HepG2 (cell line): ENCODE measurements at regions not wholly inside any gene's neighbourhood (a gene's known extent, or its start where the extent isn't known, plus 50 kb on each side); places are given as distances from the start of the nearest gene placed in this dataset.

Experiments used
- ATAC-seq: fragments of 200-7000 bp; cut with Tn5 transposase; 3 replicates; pipeline ENCODE4 v1.9.1; 2020; ENCODE audit warnings: mild to moderate bottlenecking, moderate library complexity
- BruUV-seq: library from RNA; stranded (reverse); fragments of 400-500 nt; replicated peaks from 2 replicates; lab custom pipeline; 2021; lab: Mats Ljungman, UMichigan
- CTCF ChIA-PET: fragments of 300-600 bp; formaldehyde crosslinking; extraction: SDS; loops from one replicate; lab custom pipeline; 2021; ENCODE audit warnings: low total read pairs, inconsistent platforms, low intra/inter-chr PET ratio; lab: Yijun Ruan, JAX
- POLR2A ChIA-PET: fragments of 350-600 bp; sonication (Branson Sonifier 250); formaldehyde crosslinking; loops from one replicate; lab custom pipeline; 2020; ENCODE audit warnings: antibody characterized with exemption, inconsistent platforms; lab: Yijun Ruan, JAX
- DNase-seq: peaks from one replicate; pipeline ENCODE4 v3.0.0-alpha.2; 2015; ENCODE audit warnings: low spot score
- FAIRE-seq: peaks from 3 replicates; lab custom pipeline; 2011; peaks lifted over from hg19 to GRCh38; lab: Jason Lieb, UNC
- H2AFZ ChIP-seq: one replicate; pipeline ENCODE4 v1.6.1; 2011; ENCODE audit warnings: low read length, inconsistent platforms
- H3K27ac ChIP-seq: fragments of 300-600 bp; 3 replicates; pipeline ENCODE4 v1.8.0; 2011; ENCODE audit warnings: mixed run types, mild to moderate bottlenecking, mixed read lengths, low read length, inconsistent platforms; ENCODE audit not compliant: insufficient read depth; ENCODE audit errors: extremely low read length
- H3K27me3 ChIP-seq, 2 experiments: fragments of 200-600 bp in 1 of 2; 2 replicates in 1 of 2; 3 replicates in 1 of 2; pipeline versions ENCODE4 v1.6.0 to v1.8.0; 2011; ENCODE audit warnings: low read length in 2 of 2, mild to moderate bottlenecking in 2 of 2, moderate library complexity in 2 of 2, inconsistent platforms in 1 of 2; ENCODE audit not compliant: insufficient read depth in 2 of 2, control insufficient read depth in 1 of 2
- H3K36me3 ChIP-seq, 2 experiments: fragments of 200-600 bp in 1 of 2; replicated peaks in 1 of 2; 2 replicates in 1 of 2; 3 replicates in 1 of 2; pipeline versions ENCODE4 v1.5.1 to v1.8.0; 2011; ENCODE audit warnings: low read length in 2 of 2, inconsistent platforms in 1 of 2; ENCODE audit not compliant: insufficient read depth in 2 of 2, control insufficient read depth in 1 of 2
- H3K4me1 ChIP-seq: 2 replicates; pipeline ENCODE4 v1.5.1; 2012; ENCODE audit warnings: low read length, inconsistent platforms; ENCODE audit not compliant: insufficient read depth
- H3K4me2 ChIP-seq: 2 replicates; pipeline ENCODE4 v1.6.0; 2011; ENCODE audit warnings: low read depth, low read length, inconsistent platforms
- H3K4me3 ChIP-seq, 3 experiments: fragments of 200-600 bp in 1 of 3; sonication (generic), shearing (Covaris generic) in 1 of 3; replicated peaks in 1 of 3; 2 replicates each; pipeline ENCODE4 v1.5.1; 2011 to 2016; ENCODE audit warnings: low read length in 3 of 3, inconsistent platforms in 2 of 3, low read depth in 2 of 3, mild to moderate bottlenecking in 2 of 3, control low read depth in 1 of 3, mixed read lengths in 1 of 3; ENCODE audit not compliant: insufficient read depth in 1 of 3
- H3K79me2 ChIP-seq: one replicate; pipeline ENCODE4 v1.6.1; 2011; ENCODE audit warnings: low read length, inconsistent platforms; ENCODE audit not compliant: insufficient read depth
- H3K9ac ChIP-seq: 2 replicates; pipeline ENCODE4 v1.6.0; 2011; ENCODE audit warnings: mild to moderate bottlenecking, low read depth, low read length, inconsistent platforms; ENCODE audit not compliant: insufficient read depth
- H3K9me3 ChIP-seq: 2 replicates; pipeline ENCODE4 v1.5.1; 2012; ENCODE audit warnings: mild to moderate bottlenecking, low read length
- H4K20me1 ChIP-seq: 2 replicates; pipeline ENCODE4 v1.6.0; 2011; ENCODE audit warnings: inconsistent platforms, mild to moderate bottlenecking, low read length, moderate library complexity; ENCODE audit not compliant: insufficient read depth
- CCAR2 ChIP-seq: fragments of 200-400 bp; formaldehyde crosslinking; optimal IDR thresholded peaks from 2 replicates; pipeline ENCODE3; 2018; ENCODE audit warnings: low read depth, mild to moderate bottlenecking, low read length, moderate library complexity
- EEA1 ChIP-seq: sonication (generic); formaldehyde crosslinking; IDR thresholded peaks from 2 replicates; pipeline ENCODE4 v1.5.1; 2020; ENCODE audit warnings: mild to moderate bottlenecking, missing genetic modification reagents, borderline replicate concordance
- FLYWCH1 ChIP-seq: sonication (generic); formaldehyde crosslinking; IDR thresholded peaks from 2 replicates; pipeline ENCODE4 v1.8.1; 2023; ENCODE audit warnings: mild to moderate bottlenecking, missing genetic modification reagents
- ZFX ChIP-seq: sonication (generic); formaldehyde crosslinking; IDR thresholded peaks from 2 replicates; pipeline ENCODE4 v1.4.0; 2020; ENCODE audit warnings: mild to moderate bottlenecking, low read depth, missing genetic modification reagents, moderate library complexity
- ZNF569 ChIP-seq: sonication (generic); formaldehyde crosslinking; IDR thresholded peaks from 2 replicates; pipeline ENCODE4 v1.5.0; 2020; ENCODE audit warnings: mild to moderate bottlenecking, missing genetic modification reagents, moderate library complexity, borderline replicate concordance
- ZNF878 ChIP-seq: sonication (generic); formaldehyde crosslinking; IDR thresholded peaks from 2 replicates; pipeline ENCODE4 v1.8.1; 2023; ENCODE audit warnings: mild to moderate bottlenecking, missing genetic modification reagents, moderate library complexity
- ZSCAN9 ChIP-seq: IDR thresholded peaks from 2 replicates; pipeline ENCODE4 v1.6.1; 2016; ENCODE audit warnings: borderline replicate concordance
- WGBS: methylation state at CpG from one replicate; pipeline ENCODE4 v1.1.6; 2017; ENCODE audit warnings: low lambda C conversion rate; 5-methylcytosine and 5-hydroxymethylcytosine counted together
- in situ Hi-C: cut with HindIII; loops from 2 replicates; pipeline ENCODE4 v1.10.0; 2017; ENCODE audit warnings: low pct_unique_long_range_greater_than_20kb; ENCODE audit not compliant: extremely low pct_ligation_motif_present
- intact Hi-C: fragments of 100-400 bp; cut with micrococcal nuclease; formaldehyde crosslinking; loops from one replicate; pipeline ENCODE4 v1.10.0; 2022; ENCODE audit not compliant: unreplicated experiment
- TF ChIP-seq, protein P1 (sequence below): IDR thresholded peaks from 2 replicates; pipeline ENCODE4 v1.4.0; 2020; ENCODE audit warnings: mild to moderate bottlenecking, missing genetic modification reagents
- TF ChIP-seq, protein P2 (sequence below): sonication (generic); formaldehyde crosslinking; IDR thresholded peaks from 2 replicates; pipeline ENCODE4 v1.4.0; 2020; ENCODE audit warnings: low read depth, mild to moderate bottlenecking, missing genetic modification reagents
- TF ChIP-seq, protein P3 (sequence below): sonication (generic); formaldehyde crosslinking; IDR thresholded peaks from 2 replicates; pipeline ENCODE4 v1.4.0; 2020; ENCODE audit warnings: mild to moderate bottlenecking, missing genetic modification reagents, borderline replicate concordance

DNA sequence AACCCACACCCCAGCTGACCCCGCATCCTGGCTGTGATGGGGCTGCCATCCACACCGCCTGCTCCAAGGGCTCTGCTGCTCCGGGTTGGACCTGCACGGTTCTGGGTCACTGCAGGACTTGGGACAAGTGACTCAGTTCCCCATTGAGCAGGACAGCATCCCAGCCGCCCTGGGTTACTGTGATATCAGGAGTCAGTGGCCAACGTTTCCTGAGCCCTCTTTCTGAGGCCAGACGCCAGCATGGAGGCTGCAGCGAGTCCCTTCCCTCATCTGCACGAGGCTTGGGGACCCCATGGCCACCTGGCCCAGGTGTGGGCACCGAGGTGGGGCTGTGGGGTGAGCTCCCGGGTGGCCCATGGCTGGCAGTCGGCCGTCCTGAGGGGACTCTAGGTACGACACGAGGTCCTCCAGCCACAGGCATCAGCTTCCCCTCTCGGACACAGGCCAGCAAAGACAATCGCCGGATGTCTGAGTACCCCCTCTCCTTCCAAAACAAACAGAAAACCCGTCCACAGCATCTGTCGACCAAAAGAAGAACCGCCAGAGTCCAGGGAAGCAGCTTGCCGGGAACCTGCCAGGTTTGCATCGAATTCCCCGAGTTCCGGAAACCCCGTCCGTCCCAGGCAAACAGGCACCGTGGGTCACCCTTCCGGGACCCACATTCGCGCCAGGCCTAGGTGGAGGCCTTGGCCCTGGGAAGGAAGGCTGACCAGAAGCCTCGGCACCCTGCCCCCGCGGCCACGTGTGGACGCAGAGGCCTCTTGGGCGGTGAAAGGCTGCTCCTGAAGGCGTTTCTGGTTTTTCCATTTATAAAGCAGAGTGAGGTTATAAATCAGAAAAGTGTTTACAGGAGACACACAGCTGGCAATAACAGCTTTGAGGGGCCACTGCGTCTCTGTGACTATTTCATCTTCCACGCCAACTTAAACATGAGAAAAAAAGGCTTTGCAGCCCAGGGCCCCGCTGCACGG is 136.0 kb downstream of the FAM53A start (continued):
- TF ChIP-seq, protein P1, sequence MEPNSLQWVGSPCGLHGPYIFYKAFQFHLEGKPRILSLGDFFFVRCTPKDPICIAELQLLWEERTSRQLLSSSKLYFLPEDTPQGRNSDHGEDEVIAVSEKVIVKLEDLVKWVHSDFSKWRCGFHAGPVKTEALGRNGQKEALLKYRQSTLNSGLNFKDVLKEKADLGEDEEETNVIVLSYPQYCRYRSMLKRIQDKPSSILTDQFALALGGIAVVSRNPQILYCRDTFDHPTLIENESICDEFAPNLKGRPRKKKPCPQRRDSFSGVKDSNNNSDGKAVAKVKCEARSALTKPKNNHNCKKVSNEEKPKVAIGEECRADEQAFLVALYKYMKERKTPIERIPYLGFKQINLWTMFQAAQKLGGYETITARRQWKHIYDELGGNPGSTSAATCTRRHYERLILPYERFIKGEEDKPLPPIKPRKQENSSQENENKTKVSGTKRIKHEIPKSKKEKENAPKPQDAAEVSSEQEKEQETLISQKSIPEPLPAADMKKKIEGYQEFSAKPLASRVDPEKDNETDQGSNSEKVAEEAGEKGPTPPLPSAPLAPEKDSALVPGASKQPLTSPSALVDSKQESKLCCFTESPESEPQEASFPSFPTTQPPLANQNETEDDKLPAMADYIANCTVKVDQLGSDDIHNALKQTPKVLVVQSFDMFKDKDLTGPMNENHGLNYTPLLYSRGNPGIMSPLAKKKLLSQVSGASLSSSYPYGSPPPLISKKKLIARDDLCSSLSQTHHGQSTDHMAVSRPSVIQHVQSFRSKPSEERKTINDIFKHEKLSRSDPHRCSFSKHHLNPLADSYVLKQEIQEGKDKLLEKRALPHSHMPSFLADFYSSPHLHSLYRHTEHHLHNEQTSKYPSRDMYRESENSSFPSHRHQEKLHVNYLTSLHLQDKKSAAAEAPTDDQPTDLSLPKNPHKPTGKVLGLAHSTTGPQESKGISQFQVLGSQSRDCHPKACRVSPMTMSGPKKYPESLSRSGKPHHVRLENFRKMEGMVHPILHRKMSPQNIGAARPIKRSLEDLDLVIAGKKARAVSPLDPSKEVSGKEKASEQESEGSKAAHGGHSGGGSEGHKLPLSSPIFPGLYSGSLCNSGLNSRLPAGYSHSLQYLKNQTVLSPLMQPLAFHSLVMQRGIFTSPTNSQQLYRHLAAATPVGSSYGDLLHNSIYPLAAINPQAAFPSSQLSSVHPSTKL (CRISPR knock-in tag): no peak
- TF ChIP-seq CCAR2: no peak

DNA sequence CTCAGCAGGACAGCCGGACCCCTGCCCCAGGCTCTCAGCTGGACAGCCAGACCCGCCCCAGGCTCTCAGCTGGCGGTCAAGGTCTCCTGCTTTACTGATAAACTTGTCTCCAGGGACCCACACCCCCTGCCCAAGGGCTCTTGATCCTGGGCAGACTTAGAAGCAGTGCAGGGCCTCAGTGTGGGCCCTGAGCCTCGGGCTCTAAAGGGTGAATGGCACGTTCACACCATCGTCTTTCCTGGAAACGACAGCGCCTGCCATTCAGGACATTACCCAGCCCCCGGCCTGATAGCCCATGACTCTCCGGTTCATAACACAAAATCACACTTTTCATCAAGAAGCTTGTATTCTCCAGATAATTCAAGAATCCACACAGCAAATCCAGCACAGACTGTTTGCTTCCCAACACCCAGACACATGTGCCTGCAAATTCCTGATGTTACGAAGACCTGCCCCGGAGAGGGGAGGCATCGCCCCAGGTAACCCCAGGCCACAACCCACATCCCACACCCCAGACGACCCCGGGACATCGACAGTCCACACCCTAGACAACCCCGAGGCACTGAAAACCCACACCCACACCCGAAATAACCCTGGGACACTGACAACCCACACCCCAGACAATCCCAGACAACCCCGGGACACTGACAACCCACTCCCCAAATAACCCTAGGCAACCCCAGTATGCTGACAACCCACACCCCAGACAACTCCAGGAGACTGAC is 136.8 kb downstream of the FAM53A start:
- BruUV-seq: no TSS peak
- Histone ChIP-seq H3K4me1 (peaks cover 7% of the 10 kb centered on the region; the same call in 1 of the 2 replicates), H3K79me2 (no peaks in the 10 kb centered on the region), H3K9me3 (no peaks in the 10 kb centered on the region), H3K27me3 (peaks cover 5 to 49% of the 10 kb centered on the region in 2 experiments; a peak in 4 of 5 replicates), H3K27ac (no peak overlapping the region), H3K4me2 (no peak overlapping the region), H2AFZ (no peak overlapping the region), H3K4me3 (no peak overlapping the region), H3K36me3 (no peaks in the 10 kb centered on the region), H4K20me1 (no peaks in the 10 kb centered on the region), H3K9ac (no peak overlapping the region)
- intact Hi-C loops (no loop called here), in situ Hi-C loops (no loop called here)
- 41% methylated on average over 11 of the region's 19 CpGs for WGBS
- ChIA-PET POLR2A (no interaction called here), CTCF (no interaction called here)
- TF ChIP-seq ZFX (CRISPR knock-in tag): no peak
- no peak for TF ChIP-seq ZNF878 (CRISPR knock-in tag)
- TF ChIP-seq, protein P2, sequence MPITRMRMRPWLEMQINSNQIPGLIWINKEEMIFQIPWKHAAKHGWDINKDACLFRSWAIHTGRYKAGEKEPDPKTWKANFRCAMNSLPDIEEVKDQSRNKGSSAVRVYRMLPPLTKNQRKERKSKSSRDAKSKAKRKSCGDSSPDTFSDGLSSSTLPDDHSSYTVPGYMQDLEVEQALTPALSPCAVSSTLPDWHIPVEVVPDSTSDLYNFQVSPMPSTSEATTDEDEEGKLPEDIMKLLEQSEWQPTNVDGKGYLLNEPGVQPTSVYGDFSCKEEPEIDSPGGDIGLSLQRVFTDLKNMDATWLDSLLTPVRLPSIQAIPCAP (CRISPR knock-in tag): no peak
- no peak for TF ChIP-seq ZNF569 (CRISPR knock-in tag)
- TF ChIP-seq EEA1: no peak
- no peak for TF ChIP-seq ZSCAN9 (CRISPR knock-in tag)
- no peak for TF ChIP-seq FLYWCH1 (CRISPR knock-in tag)
- TF ChIP-seq, protein P3, sequence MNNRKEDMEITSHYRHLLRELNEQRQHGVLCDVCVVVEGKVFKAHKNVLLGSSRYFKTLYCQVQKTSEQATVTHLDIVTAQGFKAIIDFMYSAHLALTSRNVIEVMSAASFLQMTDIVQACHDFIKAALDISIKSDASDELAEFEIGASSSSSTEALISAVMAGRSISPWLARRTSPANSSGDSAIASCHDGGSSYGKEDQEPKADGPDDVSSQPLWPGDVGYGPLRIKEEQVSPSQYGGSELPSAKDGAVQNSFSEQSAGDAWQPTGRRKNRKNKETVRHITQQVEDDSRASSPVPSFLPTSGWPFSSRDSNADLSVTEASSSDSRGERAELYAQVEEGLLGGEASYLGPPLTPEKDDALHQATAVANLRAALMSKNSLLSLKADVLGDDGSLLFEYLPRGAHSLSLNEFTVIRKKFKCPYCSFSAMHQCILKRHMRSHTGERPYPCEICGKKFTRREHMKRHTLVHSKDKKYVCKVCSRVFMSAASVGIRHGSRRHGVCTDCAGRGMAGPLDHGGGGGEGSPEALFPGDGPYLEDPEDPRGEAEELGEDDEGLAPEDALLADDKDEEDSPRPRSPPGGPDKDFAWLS (CRISPR knock-in tag): no peak
- FAIRE-seq (no peak), DNase-seq (no peak), ATAC-seq (no peak)
